T-helper 17 cell (primary cell): ENCODE measurements at regions not wholly inside any gene's neighbourhood (a gene's known extent, or its start where the extent isn't known, plus 50 kb on each side); places are given as distances from the start of the nearest gene placed in this dataset.
"Not testable (repeated sequence)": the region's sequence is repeated elsewhere in the genome, so short reads cannot be mapped to it uniquely, and the experiment has no call there.

Experiments used
- ATAC-seq: fragments of 150-1000 bp; cut with Tn5 transposase; 2 replicates; pipeline ENCODE4 v1.10.0; 2021; ENCODE audit warnings: mild to moderate bottlenecking, moderate library complexity
- DNase-seq, 3 donors: peaks; one replicate each; pipeline versions ENCODE4 v3.0.0 to v3.0.0-alpha.2; 2020 to 2021
- H3K9me3 ChIP-seq: one replicate; pipeline ENCODE4 v1.7.0; 2013; ENCODE audit warnings: low read length, mild to moderate bottlenecking; ENCODE audit not compliant: control insufficient read depth, poor library complexity, severe bottlenecking
- H3K27ac Mint-ChIP-seq: one replicate; pipeline ENCODE4 v1.8.0; 2022; ENCODE audit warnings: mild to moderate bottlenecking, moderate library complexity, mixed read lengths
- H3K27me3 Mint-ChIP-seq: one replicate; pipeline ENCODE4 v1.8.0; 2022; ENCODE audit warnings: mixed read lengths
- H3K36me3 Mint-ChIP-seq: one replicate; pipeline ENCODE4 v1.8.0; 2022; ENCODE audit warnings: low read depth, mixed read lengths
- H3K4me1 Mint-ChIP-seq: one replicate; pipeline ENCODE4 v1.8.0; 2022; ENCODE audit warnings: mild to moderate bottlenecking, mixed read lengths
- H3K4me3 Mint-ChIP-seq: one replicate; pipeline ENCODE4 v1.8.0; 2022; ENCODE audit warnings: mild to moderate bottlenecking, moderate library complexity, mixed read lengths

DNA sequence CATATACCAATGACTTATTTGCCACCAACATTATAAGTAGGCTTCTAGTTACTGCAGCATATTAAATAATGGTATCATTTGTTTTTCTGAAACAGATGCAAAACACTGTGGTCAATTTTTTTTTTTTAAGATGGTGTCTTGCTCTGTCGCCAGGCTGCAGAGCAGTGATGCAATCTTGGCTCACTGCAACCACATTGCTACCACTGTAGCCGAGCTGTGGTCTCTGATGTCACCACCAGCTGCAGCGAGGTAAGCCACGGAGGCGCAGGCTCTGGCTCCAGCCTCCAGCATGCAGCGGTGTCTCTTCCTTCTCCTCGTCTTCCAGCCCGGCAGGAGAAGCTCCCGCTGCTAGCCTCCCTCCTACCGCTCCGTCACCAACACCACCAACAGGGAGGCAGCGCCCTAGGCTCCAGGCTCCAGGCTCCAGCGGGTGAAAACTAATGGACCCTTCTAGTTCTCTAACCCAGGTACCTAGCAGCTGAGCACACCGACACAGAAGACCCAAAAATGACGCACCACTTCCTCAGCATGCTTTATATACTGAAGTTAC is 840.8 kb downstream of the SPATA31A1 start:
- not testable (repeated sequence) for ATAC-seq, DNase-seq, H3K4me1 Mint-ChIP-seq, H3K36me3 Mint-ChIP-seq, H3K9me3 ChIP-seq, H3K4me3 Mint-ChIP-seq, H3K27me3 Mint-ChIP-seq, H3K27ac Mint-ChIP-seq

DNA sequence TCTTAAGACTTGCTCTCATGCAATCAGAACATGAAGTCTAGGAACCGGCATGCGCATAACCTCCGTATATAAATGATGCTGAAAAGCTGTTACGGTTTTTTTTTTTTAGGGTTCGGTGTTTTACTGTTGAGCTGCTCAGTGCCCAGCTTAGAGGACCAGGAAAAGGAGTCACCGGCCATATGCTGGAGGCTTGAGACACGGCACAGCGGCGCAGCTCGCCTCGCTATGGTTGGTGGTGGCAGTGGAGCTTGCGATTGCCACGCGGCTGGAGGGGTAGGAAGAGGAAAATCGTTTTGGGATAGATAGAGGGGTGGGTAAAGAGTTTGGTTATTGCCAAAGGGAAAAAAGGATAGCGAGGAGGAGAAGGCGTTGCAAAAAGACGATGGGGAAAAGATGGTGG is 841.3 kb downstream of the SPATA31A1 start:
- H3K36me3 Mint-ChIP-seq, H3K9me3 ChIP-seq, H3K27me3 Mint-ChIP-seq, H3K27ac Mint-ChIP-seq, DNase-seq, ATAC-seq, H3K4me3 Mint-ChIP-seq, H3K4me1 Mint-ChIP-seq: not testable (repeated sequence)

DNA sequence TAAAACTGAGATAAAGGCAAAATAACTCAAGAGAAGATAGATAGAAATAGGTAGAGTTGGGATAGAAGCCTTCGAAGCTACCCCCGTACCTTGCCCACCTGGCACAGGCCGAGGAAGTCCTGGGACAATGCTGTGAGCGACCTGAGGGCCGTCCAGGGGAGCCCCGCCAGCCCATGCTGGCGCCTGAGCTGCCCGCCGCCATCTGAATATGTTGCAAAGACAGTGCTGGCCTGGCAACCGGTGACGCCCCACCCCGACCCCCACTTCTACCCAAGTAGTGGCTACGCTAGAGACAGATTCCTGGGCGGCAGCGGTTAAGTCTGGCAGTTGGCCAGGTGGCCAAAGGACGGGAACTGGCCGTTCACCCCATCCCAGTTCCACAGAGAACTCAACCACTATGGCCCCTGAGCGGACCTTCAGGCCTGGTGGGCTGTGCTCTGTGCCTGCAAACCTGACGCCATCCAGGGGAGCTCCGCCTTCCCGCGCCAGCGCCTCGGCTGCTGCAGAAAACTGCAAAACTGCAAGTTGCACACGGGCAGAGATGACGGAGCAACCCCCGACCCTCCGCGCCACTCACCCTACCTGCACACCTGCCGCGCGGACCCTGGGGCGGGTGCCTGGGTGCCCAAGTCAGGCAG is 866.2 kb downstream of the SPATA31A1 start:
- not testable (repeated sequence) for H3K9me3 ChIP-seq, H3K4me1 Mint-ChIP-seq, H3K36me3 Mint-ChIP-seq, H3K27me3 Mint-ChIP-seq, ATAC-seq, DNase-seq, H3K27ac Mint-ChIP-seq, H3K4me3 Mint-ChIP-seq

DNA sequence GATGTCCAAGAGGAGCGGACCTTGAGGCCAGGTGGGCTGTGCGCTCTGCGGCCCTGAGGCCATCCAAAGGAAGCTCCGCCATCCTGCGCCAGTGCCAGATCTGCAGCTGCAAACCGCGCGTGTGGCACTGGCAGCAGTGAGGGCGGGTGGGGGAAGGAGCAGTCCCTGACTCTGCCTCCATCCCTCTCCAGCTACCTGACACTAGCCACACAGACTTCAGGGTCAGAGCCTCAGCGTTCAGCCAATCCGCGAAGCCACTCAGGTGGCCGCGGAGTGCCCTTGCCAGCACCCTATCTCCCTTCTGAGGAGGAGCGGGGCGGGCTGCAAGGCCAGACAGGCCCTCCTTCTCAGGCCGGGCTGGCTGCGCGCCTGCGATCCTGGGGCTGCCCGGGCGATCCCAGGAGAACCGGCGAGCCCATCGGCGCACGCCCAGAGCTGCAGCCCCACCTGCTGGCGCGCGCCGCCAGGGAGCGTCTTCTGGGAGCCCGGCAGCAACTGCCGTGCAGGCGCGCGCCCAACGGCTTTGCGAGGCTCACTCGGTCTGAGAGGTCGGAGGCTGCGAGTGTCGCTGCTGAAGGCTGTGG is 867.2 kb downstream of the SPATA31A1 start:
- not testable (repeated sequence) for H3K4me3 Mint-ChIP-seq, H3K27ac Mint-ChIP-seq, ATAC-seq, H3K36me3 Mint-ChIP-seq, H3K27me3 Mint-ChIP-seq, H3K9me3 ChIP-seq, DNase-seq, H3K4me1 Mint-ChIP-seq

DNA sequence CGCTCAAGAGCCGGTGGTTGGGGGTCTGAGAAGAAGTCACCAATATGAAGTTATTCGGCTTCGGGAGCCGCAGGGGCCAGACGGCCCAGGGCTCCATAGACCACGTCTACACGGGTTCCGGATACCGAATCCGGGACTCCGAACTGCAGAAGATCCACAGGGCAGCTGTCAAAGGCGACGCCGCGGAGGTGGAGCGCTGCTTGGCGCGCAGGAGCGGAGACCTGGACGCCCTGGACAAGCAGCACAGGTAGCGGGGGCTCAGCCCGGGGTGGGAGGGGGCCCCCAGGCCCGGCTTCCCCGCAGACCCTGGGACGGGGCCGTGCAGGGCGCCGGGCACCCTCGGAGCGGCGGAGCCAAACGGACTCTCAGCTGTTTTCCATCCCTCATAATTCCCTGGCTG is 867.9 kb downstream of the SPATA31A1 start:
- not testable (repeated sequence) for DNase-seq, H3K4me1 Mint-ChIP-seq, H3K9me3 ChIP-seq, H3K36me3 Mint-ChIP-seq, H3K27ac Mint-ChIP-seq, ATAC-seq, H3K27me3 Mint-ChIP-seq, H3K4me3 Mint-ChIP-seq
